ENCODE measurements at regions not wholly inside any gene's neighbourhood (a gene's known extent, or its start where the extent isn't known, plus 50 kb on each side); places are given as distances from the start of the nearest gene placed in this dataset.

- TF ChIP-seq CTCF (IDR thresholded peaks at IDR 0.05) (no peak), POLR2A (IDR thresholded peaks at IDR 0.05) (no peak)
These were observed 70.4 kb upstream of the PRDM9 start for GRCh38 chr5:23437011-23437410.

Measured in body of pancreas (tissue), 4 donors.